Osteocyte (in vitro differentiated cells): ENCODE measurements at regions not wholly inside any gene's neighbourhood (a gene's known extent, or its start where the extent isn't known, plus 50 kb on each side); places are given as distances from the start of the nearest gene placed in this dataset.

ENCODE experiments used
- DNase-seq: peaks from one replicate; pipeline ENCODE4 v3.0.0; 2021; ENCODE audit warnings: mixed read lengths; ENCODE audit not compliant: unreplicated experiment; ENCODE audit errors: extremely low spot score
- H3K27ac Mint-ChIP-seq: one replicate; pipeline ENCODE4 v1.8.0; 2021; ENCODE audit warnings: mild to moderate bottlenecking, mixed read lengths; ENCODE audit not compliant: unreplicated experiment
- H3K27me3 Mint-ChIP-seq: one replicate; pipeline ENCODE4 v1.8.0; 2021; ENCODE audit warnings: mixed read lengths; ENCODE audit not compliant: unreplicated experiment
- H3K36me3 Mint-ChIP-seq: one replicate; pipeline ENCODE4 v1.8.0; 2021; ENCODE audit warnings: mixed read lengths; ENCODE audit not compliant: unreplicated experiment
- H3K4me1 Mint-ChIP-seq: one replicate; pipeline ENCODE4 v1.8.0; 2021; ENCODE audit warnings: mixed read lengths; ENCODE audit not compliant: unreplicated experiment
- H3K4me3 Mint-ChIP-seq: one replicate; pipeline ENCODE4 v1.8.0; 2021; ENCODE audit warnings: mild to moderate bottlenecking, moderate library complexity, mixed read lengths; ENCODE audit not compliant: unreplicated experiment
- H3K9me3 Mint-ChIP-seq: one replicate; pipeline ENCODE4 v1.8.0; 2021; ENCODE audit warnings: mixed read lengths; ENCODE audit not compliant: unreplicated experiment
- CTCF ChIP-seq: fragments of 200-600 bp; sonication (generic); IDR thresholded peaks from 2 replicates; pipeline ENCODE4 v1.5.0; 2021; ENCODE audit warnings: antibody characterized with exemption, mild to moderate bottlenecking, moderate library complexity

- H3K27ac Mint-ChIP-seq, result no peak overlapping the region
- no peak for DNase-seq
Observed at GRCh38 chr13:21762512-21762911, 91.6 kb downstream of the FGF9 start.

GRCh38 chr13:21767032-21767431, 96.2 kb downstream of the FGF9 start:
- H3K4me3 Mint-ChIP-seq, result no peak overlapping the region
- H3K27ac Mint-ChIP-seq, result no peak overlapping the region
- peaks cover 23% of the 10 kb centered on the region for H3K9me3 Mint-ChIP-seq

More at GRCh38 chr13:21762512-21762911, 91.6 kb downstream of the FGF9 start:
- Mint-ChIP-seq H3K4me3 (no peak overlapping the region), H3K36me3 (no peaks in the 10 kb centered on the region), H3K27me3 (no peaks in the 10 kb centered on the region), H3K4me1 (no peaks in the 10 kb centered on the region), H3K9me3 (peaks cover 4% of the 10 kb centered on the region)
- no peak for TF ChIP-seq CTCF

GRCh38 chr13:21771075-21771474, 100.2 kb downstream of the FGF9 start:
- no peak for TF ChIP-seq CTCF
- H3K4me3 Mint-ChIP-seq, result no peak overlapping the region
- H3K4me1 Mint-ChIP-seq, result no peaks in the 10 kb centered on the region
- no peak for DNase-seq
- no peaks in the 10 kb centered on the region for H3K36me3 Mint-ChIP-seq
- H3K27ac Mint-ChIP-seq, result no peak overlapping the region
- H3K27me3 Mint-ChIP-seq, result no peaks in the 10 kb centered on the region
- peaks cover 24% of the 10 kb centered on the region for H3K9me3 Mint-ChIP-seq

More at GRCh38 chr13:21767032-21767431, 96.2 kb downstream of the FGF9 start:
- no peak for DNase-seq
- Mint-ChIP-seq H3K36me3 (no peaks in the 10 kb centered on the region), H3K4me1 (no peaks in the 10 kb centered on the region), H3K27me3 (no peaks in the 10 kb centered on the region)
- no peak for TF ChIP-seq CTCF

GRCh38 chr13:21777166-21777565, 106.3 kb downstream of the FGF9 start:
- Mint-ChIP-seq H3K27ac (no peak overlapping the region), H3K4me1 (no peaks in the 10 kb centered on the region), H3K36me3 (no peaks in the 10 kb centered on the region), H3K4me3 (no peak overlapping the region), H3K9me3 (peaks cover 23% of the 10 kb centered on the region), H3K27me3 (no peaks in the 10 kb centered on the region)
- DNase-seq, result no peak
- TF ChIP-seq CTCF, result no peak

- Mint-ChIP-seq H3K9me3 (peaks cover 23% of the 10 kb centered on the region), H3K36me3 (no peaks in the 10 kb centered on the region), H3K4me3 (no peak overlapping the region), H3K27me3 (no peaks in the 10 kb centered on the region), H3K4me1 (no peaks in the 10 kb centered on the region), H3K27ac (no peak overlapping the region)
- no peak for TF ChIP-seq CTCF
- no peak for DNase-seq
Observed at GRCh38 chr13:21777813-21778212, 106.9 kb downstream of the FGF9 start.
